GM12864 (cell line): ENCODE measurements at regions not wholly inside any gene's neighbourhood (a gene's known extent, or its start where the extent isn't known, plus 50 kb on each side); places are given as distances from the start of the nearest gene placed in this dataset.
"Not testable (repeated sequence)": the region's sequence is repeated elsewhere in the genome, so short reads cannot be mapped to it uniquely, and the experiment has no call there.

ENCODE experiments used
- DNase-seq: peaks from one replicate; pipeline ENCODE4 v3.0.0-alpha.2; 2011; ENCODE audit warnings: low read depth
- H3K4me3 ChIP-seq: 2 replicates; pipeline ENCODE4 v1.5.1; 2011; ENCODE audit warnings: mild to moderate bottlenecking, low read depth, low read length, control low read depth
- CTCF ChIP-seq: IDR thresholded peaks from 2 replicates; pipeline ENCODE4 v1.5.1; 2011; ENCODE audit warnings: low read depth, mild to moderate bottlenecking, moderate library complexity, low read length, control low read depth, inconsistent platforms; ENCODE audit errors: missing control alignments

GRCh38 chr1:145553795-145554194 lies 54.0 kb upstream of the GPR89A start:
- not testable (repeated sequence) for H3K4me3 ChIP-seq, DNase-seq

GRCh38 chr1:145545055-145545454 lies 62.7 kb upstream of the GPR89A start:
- no peak for TF ChIP-seq CTCF
- DNase-seq: no peak
- H3K4me3 ChIP-seq: no peak overlapping the region

GRCh38 chr1:145541685-145542084 lies 66.1 kb upstream of the GPR89A start:
- H3K4me3 ChIP-seq, DNase-seq: not testable (repeated sequence)

- H3K4me3 ChIP-seq, DNase-seq: not testable (repeated sequence)
These were observed 66.5 kb upstream of the GPR89A start for GRCh38 chr1:145541246-145541645.

- not testable (repeated sequence) for H3K4me3 ChIP-seq, DNase-seq
These were observed 69.5 kb upstream of the GPR89A start for GRCh38 chr1:145538118-145538882.

- H3K4me3 ChIP-seq, DNase-seq: not testable (repeated sequence)
These were observed 70.8 kb upstream of the GPR89A start for GRCh38 chr1:145537003-145537402.

GRCh38 chr1:145535461-145535860 lies 72.3 kb upstream of the GPR89A start:
- not testable (repeated sequence) for DNase-seq, H3K4me3 ChIP-seq

GRCh38 chr1:145528068-145528564 lies 79.7 kb upstream of the GPR89A start:
- not testable (repeated sequence) for H3K4me3 ChIP-seq, DNase-seq

GRCh38 chr1:145520159-145520558 lies 87.6 kb upstream of the GPR89A start:
- H3K4me3 ChIP-seq, DNase-seq: not testable (repeated sequence)

- H3K4me3 ChIP-seq, DNase-seq: not testable (repeated sequence)
These were observed 88.5 kb upstream of the GPR89A start for GRCh38 chr1:145519302-145519701.

GRCh38 chr1:145513017-145513416 lies 87.6 kb upstream of the NBPF20 start:
- H3K4me3 ChIP-seq, DNase-seq: not testable (repeated sequence)

GRCh38 chr1:145508053-145508452 lies 82.7 kb upstream of the NBPF20 start:
- not testable (repeated sequence) for DNase-seq, H3K4me3 ChIP-seq

- DNase-seq, H3K4me3 ChIP-seq: not testable (repeated sequence)
These were observed 80.6 kb upstream of the NBPF20 start for GRCh38 chr1:145505663-145506647.

GRCh38 chr1:145504834-145505413 lies 79.5 kb upstream of the NBPF20 start:
- DNase-seq, H3K4me3 ChIP-seq: not testable (repeated sequence)

- not testable (repeated sequence) for H3K4me3 ChIP-seq, DNase-seq
These were observed 78.9 kb upstream of the NBPF20 start for GRCh38 chr1:145504310-145504709.

- H3K4me3 ChIP-seq, DNase-seq: not testable (repeated sequence)
These were observed 74.8 kb upstream of the NBPF20 start for GRCh38 chr1:145500251-145500650.

- H3K4me3 ChIP-seq, DNase-seq: not testable (repeated sequence)
These were observed 69.9 kb upstream of the NBPF20 start for GRCh38 chr1:145495077-145495871.
